ENCODE measurements at regions not wholly inside any gene's neighbourhood (a gene's known extent, or its start where the extent isn't known, plus 50 kb on each side); places are given as distances from the start of the nearest gene placed in this dataset.

DNA sequence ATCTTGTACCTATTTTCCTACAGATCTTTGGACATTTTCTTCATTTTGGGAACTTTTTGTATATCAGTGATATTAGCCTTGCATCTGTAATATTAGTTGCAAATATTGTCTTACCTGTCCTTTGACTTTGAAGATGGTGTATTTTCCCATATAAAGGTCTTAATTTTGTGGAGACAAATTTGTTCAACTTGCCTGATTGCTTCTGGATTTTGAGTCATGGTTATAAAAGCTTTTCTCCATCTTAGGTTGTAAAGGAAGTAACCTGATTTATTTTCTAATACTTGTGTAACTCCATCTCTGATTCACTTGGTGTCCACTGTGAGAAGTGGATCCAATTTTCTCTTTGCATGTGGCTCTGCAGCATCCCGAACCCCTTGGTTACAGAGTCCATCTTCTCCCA lies 97.7 kb upstream of the OTOS start:
- TF ChIP-seq, protein P1, sequence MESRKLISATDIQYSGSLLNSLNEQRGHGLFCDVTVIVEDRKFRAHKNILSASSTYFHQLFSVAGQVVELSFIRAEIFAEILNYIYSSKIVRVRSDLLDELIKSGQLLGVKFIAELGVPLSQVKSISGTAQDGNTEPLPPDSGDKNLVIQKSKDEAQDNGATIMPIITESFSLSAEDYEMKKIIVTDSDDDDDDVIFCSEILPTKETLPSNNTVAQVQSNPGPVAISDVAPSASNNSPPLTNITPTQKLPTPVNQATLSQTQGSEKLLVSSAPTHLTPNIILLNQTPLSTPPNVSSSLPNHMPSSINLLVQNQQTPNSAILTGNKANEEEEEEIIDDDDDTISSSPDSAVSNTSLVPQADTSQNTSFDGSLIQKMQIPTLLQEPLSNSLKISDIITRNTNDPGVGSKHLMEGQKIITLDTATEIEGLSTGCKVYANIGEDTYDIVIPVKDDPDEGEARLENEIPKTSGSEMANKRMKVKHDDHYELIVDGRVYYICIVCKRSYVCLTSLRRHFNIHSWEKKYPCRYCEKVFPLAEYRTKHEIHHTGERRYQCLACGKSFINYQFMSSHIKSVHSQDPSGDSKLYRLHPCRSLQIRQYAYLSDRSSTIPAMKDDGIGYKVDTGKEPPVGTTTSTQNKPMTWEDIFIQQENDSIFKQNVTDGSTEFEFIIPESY (IDR thresholded peaks at IDR 0.05; ENCODE audit: borderline replicate concordance, low read depth), result no peak
- POLR2A ChIA-PET, result no interaction called here
- H3K79me2 ChIP-seq (ENCODE audit: insufficient read depth), result no peaks in the 10 kb centered on the region
- no peaks in the 10 kb centered on the region for H3K9me3 ChIP-seq
- H3K4me3 ChIP-seq (ENCODE audit: low read depth in 2 of 2, low read length in 1 of 2), result no peak overlapping the region
- no peak overlapping the region for H2AFZ ChIP-seq (ENCODE audit: low read depth)
- no peak for DNase-seq
- no peaks in the 10 kb centered on the region for H3K9me2 ChIP-seq
- no peak overlapping the region for H3K9ac ChIP-seq
- peaks cover 0 to 11% of the 10 kb centered on the region in 2 experiments; a peak in 1 of 4 replicates for H3K4me1 ChIP-seq (ENCODE audit: control insufficient read depth in 1 of 2, insufficient read depth in 2 of 2, low read depth in 1 of 2, low read length in 1 of 2)
- H3K27me3 ChIP-seq (ENCODE audit: insufficient read depth), result no peaks in the 10 kb centered on the region
- no peaks in the 10 kb centered on the region for H3F3A ChIP-seq (replicated peaks; ENCODE audit: insufficient read depth)
- no peak overlapping the region for H3K4me2 ChIP-seq
- no peaks in the 10 kb centered on the region for H4K20me1 ChIP-seq (ENCODE audit: insufficient read depth)
- H3K36me3 ChIP-seq (replicated peaks in 1 of 2; ENCODE audit: control insufficient read depth in 1 of 2, insufficient read depth in 2 of 2, low read length in 1 of 2), result no peaks in the 10 kb centered on the region
- WGBS (ENCODE audit: low lambda C conversion rate), result 0% methylated on average over 1 of the region's 1 CpG
- no peak overlapping the region for H3K27ac ChIP-seq (ENCODE audit: low read depth in 2 of 2, low read length in 1 of 2)
- CTCF ChIA-PET, result no interaction called here

DNA sequence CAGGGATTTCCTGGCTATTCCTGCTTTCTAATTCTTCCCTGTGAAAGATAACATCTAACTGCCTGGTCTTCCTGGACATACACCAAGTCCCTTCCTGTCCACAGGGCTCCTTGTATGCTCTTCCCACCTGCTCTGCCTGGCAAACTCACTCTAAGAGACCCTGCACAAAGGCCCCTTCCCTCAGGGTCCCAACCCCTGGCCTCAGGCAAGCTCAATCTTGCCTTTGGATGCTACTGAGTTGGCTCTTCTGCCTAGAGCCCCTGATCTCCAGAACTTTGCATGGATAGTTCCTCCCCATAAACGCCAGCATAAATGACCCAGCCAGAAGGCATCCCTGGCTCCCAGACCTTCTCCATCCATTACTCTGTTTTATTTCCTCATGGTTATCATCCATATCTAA lies 98.3 kb upstream of the OTOS start:
- Histone ChIP-seq H3K9me2 (no peaks in the 10 kb centered on the region), H3F3A (replicated peaks; ENCODE audit: insufficient read depth) (no peaks in the 10 kb centered on the region), H3K9ac (no peak overlapping the region), H3K36me3 (replicated peaks in 1 of 2; ENCODE audit: control insufficient read depth in 1 of 2, insufficient read depth in 2 of 2, low read length in 1 of 2) (no peaks in the 10 kb centered on the region), H3K27ac (ENCODE audit: low read depth in 2 of 2, low read length in 1 of 2) (no peak overlapping the region), H3K4me1 (ENCODE audit: control insufficient read depth in 1 of 2, insufficient read depth in 2 of 2, low read depth in 1 of 2, low read length in 1 of 2) (peaks cover 0 to 11% of the 10 kb centered on the region in 2 experiments; a peak in 1 of 4 replicates), H3K27me3 (ENCODE audit: insufficient read depth) (no peaks in the 10 kb centered on the region), H4K20me1 (ENCODE audit: insufficient read depth) (no peaks in the 10 kb centered on the region), H3K4me2 (no peak overlapping the region), H2AFZ (ENCODE audit: low read depth) (no peak overlapping the region), H3K4me3 (ENCODE audit: low read depth in 2 of 2, low read length in 1 of 2) (no peak overlapping the region), H3K9me3 (no peaks in the 10 kb centered on the region), H3K79me2 (ENCODE audit: insufficient read depth) (no peaks in the 10 kb centered on the region)
- ChIA-PET CTCF (interaction anchor here (1.6 kb wide), 1 partner anchor 18 kb away, joined by 4 read pairs; no protein-coding TSS in a partner anchor), POLR2A (no interaction called here)
- WGBS (ENCODE audit: low lambda C conversion rate), result 0% methylated on average over 1 of the region's 1 CpG
- no peak for TF ChIP-seq EP300 (IDR thresholded peaks at IDR 0.05; ENCODE audit: borderline replicate concordance in 1 of 2, low read depth in 1 of 2, low read length in 1 of 2)
- no peak for TF ChIP-seq YY1 (IDR thresholded peaks at IDR 0.05; ENCODE audit: low read depth)
- no peak for DNase-seq

DNA sequence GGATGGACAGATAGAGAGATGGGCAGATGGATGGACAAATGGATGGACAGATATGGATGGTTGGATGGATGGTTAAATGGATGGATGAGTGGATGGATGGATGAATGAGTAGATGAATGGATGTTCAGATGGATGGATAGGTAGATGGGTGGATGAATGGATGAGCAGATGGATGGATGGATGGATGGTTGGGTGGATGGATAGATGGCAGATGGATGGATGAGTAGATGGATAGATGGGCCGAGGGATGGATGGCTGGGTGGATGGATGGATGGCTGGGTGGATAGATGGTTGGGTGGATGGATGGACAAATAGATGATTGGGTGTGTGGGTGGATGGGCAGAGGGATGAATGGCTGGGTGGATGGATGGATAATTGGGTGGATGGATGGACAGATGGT lies 98.9 kb upstream of the OTOS start:
- peaks cover 0 to 11% of the 10 kb centered on the region in 2 experiments; a peak in 1 of 4 replicates for H3K4me1 ChIP-seq (ENCODE audit: control insufficient read depth in 1 of 2, insufficient read depth in 2 of 2, low read depth in 1 of 2, low read length in 1 of 2)
- 9% methylated on average over 1 of the region's 1 CpG for whole genome bisulfite sequencing (ENCODE audit: low lambda C conversion rate)
- H3F3A ChIP-seq (replicated peaks; ENCODE audit: insufficient read depth), result no peaks in the 10 kb centered on the region
- H3K27ac ChIP-seq (ENCODE audit: low read depth in 2 of 2, low read length in 1 of 2), result no peak overlapping the region
- no peak for DNase-seq
- no peaks in the 10 kb centered on the region for H3K79me2 ChIP-seq (ENCODE audit: insufficient read depth)
- H3K36me3 ChIP-seq (replicated peaks in 1 of 2; ENCODE audit: control insufficient read depth in 1 of 2, insufficient read depth in 2 of 2, low read length in 1 of 2), result no peaks in the 10 kb centered on the region
- no peaks in the 10 kb centered on the region for H4K20me1 ChIP-seq (ENCODE audit: insufficient read depth)
- ChIA-PET POLR2A (no interaction called here), CTCF (interaction anchor here (1.6 kb wide), 1 partner anchor 17 kb away, joined by 4 read pairs; no protein-coding TSS in a partner anchor)
- no peak overlapping the region for H3K4me3 ChIP-seq (ENCODE audit: low read depth in 2 of 2, low read length in 1 of 2)
- no peak overlapping the region for H3K9ac ChIP-seq
- H3K9me3 ChIP-seq, result no peaks in the 10 kb centered on the region
- no peaks in the 10 kb centered on the region for H3K27me3 ChIP-seq (ENCODE audit: insufficient read depth)
- no peak overlapping the region for H2AFZ ChIP-seq (ENCODE audit: low read depth)
- no peaks in the 10 kb centered on the region for H3K9me2 ChIP-seq
- TF ChIP-seq, protein P2, sequence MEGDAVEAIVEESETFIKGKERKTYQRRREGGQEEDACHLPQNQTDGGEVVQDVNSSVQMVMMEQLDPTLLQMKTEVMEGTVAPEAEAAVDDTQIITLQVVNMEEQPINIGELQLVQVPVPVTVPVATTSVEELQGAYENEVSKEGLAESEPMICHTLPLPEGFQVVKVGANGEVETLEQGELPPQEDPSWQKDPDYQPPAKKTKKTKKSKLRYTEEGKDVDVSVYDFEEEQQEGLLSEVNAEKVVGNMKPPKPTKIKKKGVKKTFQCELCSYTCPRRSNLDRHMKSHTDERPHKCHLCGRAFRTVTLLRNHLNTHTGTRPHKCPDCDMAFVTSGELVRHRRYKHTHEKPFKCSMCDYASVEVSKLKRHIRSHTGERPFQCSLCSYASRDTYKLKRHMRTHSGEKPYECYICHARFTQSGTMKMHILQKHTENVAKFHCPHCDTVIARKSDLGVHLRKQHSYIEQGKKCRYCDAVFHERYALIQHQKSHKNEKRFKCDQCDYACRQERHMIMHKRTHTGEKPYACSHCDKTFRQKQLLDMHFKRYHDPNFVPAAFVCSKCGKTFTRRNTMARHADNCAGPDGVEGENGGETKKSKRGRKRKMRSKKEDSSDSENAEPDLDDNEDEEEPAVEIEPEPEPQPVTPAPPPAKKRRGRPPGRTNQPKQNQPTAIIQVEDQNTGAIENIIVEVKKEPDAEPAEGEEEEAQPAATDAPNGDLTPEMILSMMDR (IDR thresholded peaks at IDR 0.05), result no peak
- TF ChIP-seq, protein P3, sequence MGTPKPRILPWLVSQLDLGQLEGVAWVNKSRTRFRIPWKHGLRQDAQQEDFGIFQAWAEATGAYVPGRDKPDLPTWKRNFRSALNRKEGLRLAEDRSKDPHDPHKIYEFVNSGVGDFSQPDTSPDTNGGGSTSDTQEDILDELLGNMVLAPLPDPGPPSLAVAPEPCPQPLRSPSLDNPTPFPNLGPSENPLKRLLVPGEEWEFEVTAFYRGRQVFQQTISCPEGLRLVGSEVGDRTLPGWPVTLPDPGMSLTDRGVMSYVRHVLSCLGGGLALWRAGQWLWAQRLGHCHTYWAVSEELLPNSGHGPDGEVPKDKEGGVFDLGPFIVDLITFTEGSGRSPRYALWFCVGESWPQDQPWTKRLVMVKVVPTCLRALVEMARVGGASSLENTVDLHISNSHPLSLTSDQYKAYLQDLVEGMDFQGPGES (IDR thresholded peaks at IDR 0.05; ENCODE audit: low read depth, low read length), result no peak
- TF ChIP-seq MEF2A (IDR thresholded peaks at IDR 0.05; ENCODE audit: borderline replicate concordance, low read depth), result no peak
- TF ChIP-seq JUND (IDR thresholded peaks at IDR 0.05), result no peak
- TF ChIP-seq YY1 (IDR thresholded peaks at IDR 0.05; ENCODE audit: low read depth), result no peak
- no peak overlapping the region for H3K4me2 ChIP-seq

All from SK-N-SH (cell line).